COLO668 (cell line): ENCODE measurements at regions not wholly inside any gene's neighbourhood (a gene's known extent, or its start where the extent isn't known, plus 50 kb on each side); places are given as distances from the start of the nearest gene placed in this dataset.

Source experiments
- DNase-seq: peaks from one replicate; lab custom pipeline; 2025; ENCODE audit not compliant: unreplicated experiment; lab: John Stamatoyannopoulos, UW

DNA sequence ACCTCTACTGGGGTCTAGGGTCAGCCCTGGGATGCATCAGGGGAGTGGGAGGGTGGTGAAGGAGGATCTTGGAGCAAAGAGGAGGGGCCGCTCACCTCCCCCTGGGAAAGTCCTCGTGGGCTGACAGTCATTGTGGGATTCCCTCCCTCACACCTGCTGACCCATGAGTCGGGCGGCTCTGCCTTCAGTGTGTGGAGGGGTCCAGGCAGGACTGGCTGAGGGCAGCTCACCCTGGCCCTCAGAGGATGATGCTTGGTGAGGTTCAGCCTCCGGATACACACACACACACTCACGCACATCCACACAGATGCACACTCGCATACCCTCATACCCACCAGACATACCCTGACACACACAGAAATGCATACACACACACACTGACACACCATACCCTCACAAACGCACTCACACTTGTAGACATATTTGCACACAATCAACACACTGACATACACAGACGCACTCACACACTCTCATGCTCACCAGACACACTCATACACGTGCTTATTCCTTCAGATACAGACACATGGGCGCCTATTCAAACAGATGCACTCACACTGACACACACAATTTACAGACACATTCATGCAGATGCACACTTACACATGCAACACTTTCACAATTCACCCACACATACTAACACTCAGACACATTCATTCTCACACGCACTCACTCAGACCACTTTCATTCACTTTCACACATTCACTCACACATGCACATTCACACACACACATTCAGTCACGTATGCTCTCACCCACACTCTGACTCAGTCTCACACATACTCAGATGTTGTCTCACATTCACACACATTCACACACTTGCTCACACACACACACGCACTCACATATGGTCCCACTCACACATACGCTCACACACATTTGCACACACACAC, 105.1 kb upstream of the RPL38 start:
- no peak for DNase-seq

DNA sequence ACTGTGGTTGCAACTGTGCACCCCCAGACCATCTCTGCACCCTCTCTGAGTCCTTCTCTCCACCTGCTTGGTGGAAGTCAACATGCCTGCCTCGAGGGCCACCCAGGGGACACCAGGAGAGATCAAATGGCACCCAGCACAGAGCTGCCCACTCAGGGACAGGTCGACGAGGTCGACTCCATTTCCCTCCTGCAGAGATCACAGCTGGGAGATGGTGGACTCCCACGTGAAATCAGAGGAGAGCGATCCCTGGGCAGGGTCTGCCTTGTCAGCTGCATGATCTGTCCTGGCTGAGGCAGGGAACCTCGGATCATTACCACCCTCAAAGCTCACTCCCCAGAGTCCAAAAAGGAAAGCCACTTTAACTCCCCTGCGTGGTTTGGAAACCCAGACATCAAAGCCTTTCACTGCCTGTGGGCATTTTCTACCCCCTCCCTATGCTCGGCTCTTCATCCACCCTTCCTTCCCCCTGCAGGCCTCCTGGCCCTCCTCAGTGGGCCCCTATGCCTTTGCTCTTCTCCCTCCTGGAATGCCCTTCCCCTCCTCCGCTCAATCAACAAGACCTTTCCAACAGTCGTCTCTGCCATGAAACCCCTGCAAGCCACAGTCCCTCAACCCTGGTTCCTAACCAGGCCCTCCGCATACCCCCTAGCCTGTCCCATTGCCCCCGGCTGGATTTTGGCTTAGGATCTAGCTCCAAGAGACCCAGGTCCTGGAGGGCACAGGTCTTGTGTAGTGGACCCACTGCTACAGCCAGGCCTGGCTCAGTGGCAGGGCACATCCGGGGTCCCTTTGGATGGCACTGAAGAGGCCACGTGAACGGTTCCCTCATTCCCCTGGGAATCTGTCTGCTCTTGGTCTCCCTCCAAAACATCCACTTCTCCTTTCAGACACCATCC, 103.8 kb upstream of the RPL38 start:
- no peak for DNase-seq

DNA sequence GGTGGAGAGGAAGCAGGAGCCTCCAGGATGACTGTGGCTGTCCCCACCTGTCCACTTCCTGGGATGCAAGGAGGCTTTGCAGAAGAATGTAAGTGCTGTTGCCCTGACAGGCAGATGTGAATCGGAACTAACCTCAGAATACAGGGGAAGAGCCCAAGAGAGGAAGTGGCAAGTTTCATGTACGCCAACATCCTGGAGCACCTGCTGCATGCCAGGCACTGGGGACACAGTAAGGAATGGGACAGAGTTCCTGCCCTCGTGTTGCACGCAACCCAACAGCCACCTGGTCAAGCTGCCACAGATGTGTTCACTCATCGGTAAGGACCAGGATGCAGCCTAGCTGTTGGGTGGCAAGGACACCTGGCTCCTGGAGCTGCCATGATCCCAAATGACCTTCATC, 98.6 kb upstream of the RPL38 start:
- no peak for DNase-seq

DNA sequence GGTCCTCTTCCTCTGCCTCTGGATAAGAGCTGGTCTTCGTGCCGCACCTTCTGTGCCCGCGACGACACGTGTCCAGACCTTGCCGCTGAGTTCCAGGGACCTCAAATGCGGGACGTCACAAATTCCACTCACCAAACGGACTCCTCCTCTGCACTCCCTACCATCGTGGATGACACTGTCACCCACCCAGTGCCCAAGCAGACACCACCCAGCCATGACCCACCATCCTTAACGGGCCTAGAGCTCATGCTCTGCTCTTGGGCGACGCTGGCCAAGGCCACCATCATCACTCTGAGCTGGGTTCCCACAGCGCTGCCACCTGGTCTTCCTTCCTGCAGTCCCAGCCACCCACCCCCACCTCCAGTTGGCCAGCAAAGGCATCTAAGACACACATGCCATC, 96.4 kb upstream of the RPL38 start:
- no peak for DNase-seq

DNA sequence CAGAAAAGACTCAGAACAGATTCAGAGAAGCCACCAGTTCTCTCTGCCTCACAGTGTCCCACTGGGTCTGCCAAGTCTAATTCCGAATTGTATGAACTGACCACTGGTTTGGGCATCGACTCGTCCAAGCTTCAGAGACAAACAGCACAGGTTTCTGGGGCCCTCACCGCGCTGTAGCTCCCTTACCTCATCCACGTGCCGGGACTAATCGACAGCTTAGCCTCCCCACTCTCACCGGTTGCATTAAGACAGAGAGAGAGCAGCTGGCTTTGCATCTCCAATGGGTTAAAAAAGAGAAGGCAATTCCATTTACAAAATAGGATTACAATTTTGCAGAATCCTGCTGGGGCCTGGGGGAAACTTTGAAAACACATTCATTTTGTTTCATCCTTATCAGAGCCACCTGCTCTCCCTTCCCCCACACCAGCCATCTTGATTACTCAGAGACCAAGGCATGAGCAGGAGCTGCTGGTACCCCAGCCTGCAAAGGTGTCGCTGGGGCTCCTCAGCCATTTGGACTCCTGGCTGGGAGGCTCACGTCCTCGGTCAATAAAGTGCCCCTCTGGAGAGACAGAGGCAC, 95.3 kb upstream of the RPL38 start:
- no peak for DNase-seq

DNA sequence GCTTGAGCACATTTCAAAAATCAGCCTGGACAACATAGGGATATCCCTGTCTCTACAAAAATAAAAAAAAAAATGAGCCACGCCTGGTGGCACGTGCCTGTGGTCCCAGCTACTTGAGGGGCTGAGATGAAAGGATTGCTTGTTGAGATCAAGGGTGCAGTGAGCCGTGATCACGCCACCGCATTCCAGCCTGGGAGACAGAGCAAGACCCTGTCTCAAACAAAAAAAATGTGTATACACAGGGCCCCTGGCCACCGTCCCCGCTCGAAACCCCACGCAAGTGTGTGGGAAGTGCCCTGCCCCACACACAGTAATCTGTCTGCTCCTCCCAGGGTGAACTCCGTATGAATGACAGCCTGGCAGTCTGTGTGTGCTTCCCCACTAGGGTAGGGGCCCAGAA, 93.0 kb upstream of the RPL38 start:
- DNase-seq = no peak

DNA sequence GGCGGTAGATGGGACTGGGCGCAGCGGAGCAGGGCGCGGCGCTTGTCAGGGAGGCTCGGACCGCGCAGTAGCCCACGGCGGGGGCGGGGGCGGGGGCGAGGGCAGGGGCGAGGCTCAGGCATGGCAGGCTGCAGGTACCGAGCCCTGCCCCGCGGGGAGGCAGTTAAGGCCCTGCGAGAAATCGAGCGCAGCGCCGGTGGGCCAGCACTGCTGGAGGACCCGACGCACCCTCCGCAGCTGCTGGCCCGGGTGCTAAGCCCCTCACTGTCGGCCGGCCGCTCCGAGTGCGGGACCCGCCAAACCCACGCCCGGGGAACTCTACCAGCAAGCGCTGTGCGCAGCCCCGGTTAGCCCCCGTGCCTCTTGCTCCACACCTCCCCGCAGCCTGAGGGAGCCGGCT, 90.2 kb upstream of the RPL38 start:
- DNase-seq = no peak

DNA sequence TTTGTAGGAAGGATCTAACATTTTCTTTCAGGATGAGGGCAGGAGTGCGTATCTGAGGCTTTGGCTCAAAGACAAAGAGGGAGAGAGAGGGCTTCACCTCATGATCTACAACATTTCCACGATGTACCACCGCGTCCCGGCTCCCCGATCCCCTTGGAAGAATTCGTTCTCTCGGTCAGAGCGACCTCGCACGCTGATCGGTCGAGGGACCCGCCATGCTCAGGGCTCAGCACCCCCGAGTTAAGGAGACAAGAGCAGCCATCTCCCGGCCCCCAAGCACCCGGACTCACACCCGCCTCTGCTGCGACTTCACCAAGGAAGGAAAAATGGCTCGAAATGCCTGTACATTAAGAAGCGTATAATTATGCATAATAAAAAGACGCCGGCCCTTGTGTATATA, 89.5 kb upstream of the RPL38 start:
- no peak for DNase-seq

DNA sequence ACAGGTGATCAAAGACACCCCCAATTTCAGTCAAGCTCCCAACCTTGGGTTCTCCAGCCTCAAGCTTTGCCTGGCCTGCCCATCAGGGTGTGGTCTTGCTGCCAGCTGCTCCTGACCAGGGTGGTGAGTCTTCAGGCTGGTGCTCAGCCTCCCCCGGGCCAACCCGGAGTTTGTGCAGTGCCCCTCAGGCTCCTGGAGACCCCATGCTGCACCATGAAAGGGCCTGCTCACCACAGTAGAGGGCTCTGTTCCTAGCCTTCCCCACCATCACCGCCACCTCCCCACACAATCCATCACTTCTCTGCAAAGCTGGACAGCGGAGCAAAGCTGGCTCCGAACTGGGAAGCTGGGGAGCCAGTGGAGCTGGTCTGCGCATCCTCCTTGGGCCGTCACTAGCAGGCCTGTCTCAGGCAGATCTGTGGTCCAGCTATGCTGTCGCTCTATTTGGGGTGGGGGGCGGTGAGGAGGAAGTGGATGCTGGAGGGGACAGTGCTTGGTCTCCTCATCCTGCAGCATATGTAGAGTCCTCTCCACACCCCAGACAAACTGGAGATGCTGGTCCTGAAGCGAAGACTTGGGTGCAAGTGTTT, 88.5 kb upstream of the RPL38 start:
- peak; percentile 2 for DNase-seq

DNA sequence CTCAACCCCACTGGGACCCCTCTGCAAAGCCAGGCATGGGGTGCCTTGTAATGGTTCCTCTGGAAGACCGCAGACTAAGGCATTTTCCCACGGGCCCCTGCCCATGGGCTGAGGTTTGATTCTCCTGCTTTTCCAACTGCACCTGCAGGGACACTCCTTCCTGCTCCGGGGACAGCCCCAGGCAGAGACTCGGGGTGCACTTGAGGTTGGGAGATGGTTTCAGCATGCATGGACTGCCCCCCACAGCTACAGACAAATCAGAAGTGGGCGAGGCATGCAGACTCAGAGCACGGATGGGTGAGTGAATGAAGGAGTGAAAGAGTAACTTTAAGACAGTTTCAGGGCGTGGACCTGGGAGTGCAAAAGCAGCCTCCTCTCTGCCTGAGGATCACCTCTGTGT, 87.9 kb upstream of the RPL38 start:
- no peak for DNase-seq

DNA sequence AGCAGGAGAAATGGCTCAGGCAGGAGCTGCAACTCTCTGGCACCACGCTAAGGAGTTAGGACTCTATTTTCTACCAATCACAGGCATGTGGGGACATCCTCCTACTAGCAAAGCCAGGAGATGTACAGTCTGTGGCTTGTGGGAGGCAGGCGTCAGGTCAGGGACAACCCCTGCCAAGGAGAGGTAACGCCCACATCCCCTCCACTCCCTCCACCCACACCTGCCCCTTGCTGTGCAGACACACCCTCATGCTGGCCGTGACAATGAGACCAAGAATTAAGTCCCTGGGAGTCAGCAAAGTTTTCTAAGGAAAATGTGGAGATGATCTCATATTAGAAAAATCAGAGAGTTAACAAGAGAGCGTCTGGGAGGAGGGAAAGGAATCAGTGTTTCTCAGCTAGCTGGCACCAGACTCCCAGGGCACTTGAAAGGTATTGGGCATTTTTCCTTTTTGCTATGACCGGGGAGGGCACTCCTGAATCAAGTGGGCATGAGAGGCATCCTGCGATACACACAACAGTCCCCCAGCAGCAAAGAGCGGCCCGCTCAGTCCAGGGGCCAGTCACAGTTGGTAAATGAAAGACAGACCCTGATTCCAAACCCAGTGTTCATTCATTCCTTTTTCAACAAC, 87.3 kb upstream of the RPL38 start:
- peak; percentile 5 for DNase-seq

DNA sequence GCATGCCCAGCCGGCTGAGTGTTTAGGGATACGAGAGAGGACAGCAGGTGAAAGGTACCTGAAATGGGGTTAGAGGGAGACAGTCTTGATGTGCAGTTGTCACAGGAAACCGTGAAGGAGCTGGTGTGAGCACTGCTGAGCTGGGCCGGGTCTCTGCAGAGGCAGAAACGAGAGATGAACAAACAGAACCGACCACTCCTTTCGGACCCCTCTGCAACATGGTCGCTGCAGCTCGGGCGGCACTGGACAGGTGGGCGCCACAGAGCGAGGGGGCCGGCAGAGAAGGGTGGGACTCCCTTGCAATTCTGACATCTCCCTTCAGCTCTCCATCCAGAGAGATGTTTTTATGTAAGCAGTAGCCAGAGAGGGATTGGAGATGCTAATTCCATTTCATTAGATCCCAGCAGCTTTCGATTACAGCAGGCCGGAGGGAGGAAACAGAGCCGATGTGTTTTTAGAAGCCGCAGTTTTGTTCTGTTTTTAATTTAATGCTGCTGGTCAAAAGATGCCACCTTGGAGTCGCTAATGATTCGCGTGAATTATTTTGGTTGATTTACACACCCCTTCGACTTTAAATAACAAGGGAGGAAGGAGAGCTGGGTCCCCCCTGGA, 86.3 kb upstream of the RPL38 start:
- no peak for DNase-seq

DNA sequence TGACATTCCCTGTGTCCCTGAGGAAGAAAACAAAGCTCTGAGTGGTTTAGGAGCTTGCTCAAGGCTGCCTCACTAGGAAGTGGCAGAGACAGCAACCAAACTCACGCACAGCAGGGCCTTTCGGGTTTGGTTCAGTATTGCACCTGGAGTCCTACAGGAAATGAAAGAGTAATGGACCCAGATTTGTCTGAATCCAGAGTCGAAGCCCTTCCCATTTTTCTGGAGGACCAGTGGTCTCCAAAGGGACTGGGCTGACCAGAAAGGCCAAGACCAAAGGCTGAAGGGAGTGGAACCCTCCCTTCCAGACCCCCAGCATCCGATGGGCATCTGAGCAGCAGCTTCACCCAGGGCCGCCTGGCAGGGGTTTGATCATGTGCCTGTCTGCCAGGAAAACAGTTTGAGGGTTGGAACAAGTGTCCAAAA, 85.5 kb upstream of the RPL38 start:
- DNase-seq = no peak

DNA sequence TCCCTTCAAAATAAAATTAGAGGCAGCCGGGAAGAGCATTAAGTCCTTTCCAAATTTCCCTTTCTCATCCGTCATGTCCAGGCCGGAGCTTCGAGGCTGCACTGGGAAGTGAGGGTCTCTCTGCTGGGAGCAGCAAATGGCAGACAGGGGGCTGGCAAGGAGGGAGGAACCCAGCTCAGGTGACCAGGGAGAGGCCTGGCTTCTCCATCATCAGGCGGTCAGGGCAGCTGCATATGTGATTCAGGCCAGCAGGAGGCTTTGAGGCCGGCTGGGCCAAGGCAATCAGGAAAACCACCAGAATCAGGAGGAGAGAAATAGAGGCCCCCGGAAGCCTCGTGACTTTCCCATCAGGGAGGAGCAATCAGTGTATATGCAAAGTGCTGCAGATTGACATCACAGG, 85.0 kb upstream of the RPL38 start:
- DNase-seq = no peak

DNA sequence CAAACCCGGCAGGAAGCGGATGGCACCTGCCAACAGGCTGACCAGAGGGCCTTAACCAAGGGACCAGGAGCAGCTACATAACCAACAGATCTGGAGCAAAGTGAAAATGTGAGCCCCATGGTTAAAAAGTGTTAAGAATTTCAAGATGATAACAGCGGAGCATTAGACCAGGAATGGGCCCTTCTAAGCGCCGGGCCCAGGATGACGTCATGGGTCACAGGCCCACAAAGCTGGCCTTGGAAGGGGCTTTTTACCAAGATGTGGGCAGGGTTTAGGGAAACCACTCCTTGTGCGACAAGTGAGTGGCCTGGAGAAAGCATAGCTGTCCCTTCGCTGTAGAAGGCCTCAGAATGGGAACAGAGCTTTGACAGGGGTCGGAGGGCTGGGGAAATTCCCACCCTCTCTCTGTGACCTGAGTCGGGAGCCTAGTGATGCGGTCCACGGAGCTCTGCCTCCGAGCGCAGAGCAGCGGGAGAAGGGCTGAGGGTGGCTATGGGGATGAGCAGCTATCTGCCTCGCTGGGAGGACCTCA, 84.4 kb upstream of the RPL38 start:
- no peak for DNase-seq

DNA sequence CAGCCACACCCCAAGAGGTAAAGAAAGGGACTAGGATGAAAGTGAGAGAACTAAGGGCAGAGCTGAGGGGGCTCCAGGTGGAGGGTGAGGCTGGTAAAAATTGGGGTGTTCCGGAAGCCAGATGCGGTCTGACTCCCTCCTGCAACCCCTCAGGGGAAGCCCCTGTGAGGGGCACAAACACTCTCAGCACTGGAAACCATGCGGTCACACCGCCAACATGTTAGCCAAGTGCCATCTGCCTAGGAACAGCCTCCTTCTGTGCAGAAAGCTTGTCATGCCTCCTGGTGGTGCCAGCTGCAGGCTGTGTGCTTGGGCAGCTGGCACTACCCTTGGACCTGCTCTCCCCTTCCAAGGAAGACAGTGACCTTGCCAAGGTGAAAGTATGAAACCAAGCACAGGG, 83.5 kb upstream of the RPL38 start:
- no peak for DNase-seq

DNA sequence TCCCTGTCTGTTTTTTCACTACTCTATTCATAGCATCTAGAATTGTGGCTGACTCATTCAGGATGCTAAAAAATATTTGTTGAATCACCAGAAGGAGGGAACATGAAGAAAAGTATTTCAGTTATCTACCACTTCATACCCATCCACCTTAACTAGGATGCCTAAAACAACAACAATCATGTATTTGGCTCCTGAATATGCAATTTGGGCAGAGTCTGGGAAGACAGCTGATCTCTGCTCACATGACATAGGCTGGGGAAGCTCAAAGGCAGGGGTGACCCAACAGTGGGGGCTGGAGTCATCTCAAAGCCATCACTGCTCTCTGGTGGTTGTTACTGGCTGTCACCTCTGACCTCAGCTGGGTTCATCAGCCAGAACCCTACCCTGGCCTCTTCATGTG, 80.1 kb upstream of the RPL38 start:
- DNase-seq = no peak

DNA sequence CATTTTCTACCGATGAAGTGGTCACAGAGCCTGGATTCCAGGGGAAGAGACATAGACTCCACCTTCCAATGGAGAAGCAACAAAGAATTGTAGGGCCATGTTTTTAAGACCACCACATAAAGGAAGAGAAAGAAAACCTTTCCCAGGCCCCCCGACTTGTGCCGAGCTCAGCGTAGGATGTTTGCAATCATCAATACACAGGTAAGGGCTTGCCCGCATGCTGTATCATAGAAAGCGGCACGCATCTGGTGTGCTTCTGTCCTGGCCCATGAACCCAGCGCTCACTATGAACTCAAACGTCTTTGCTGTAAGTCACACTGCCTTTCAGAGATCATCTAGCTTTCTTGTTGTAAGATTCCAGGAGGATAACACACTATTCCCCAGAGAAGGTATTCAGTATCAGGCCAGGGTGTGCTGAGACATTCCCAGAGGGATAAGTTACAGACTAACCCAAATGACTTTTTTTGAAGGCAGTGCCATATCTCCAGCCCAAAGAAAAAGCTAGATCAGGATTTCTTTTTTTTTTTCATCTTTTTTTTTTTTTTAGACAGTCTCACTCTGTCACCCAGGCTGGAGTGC, 79.5 kb upstream of the RPL38 start:
- DNase-seq = no peak

DNA sequence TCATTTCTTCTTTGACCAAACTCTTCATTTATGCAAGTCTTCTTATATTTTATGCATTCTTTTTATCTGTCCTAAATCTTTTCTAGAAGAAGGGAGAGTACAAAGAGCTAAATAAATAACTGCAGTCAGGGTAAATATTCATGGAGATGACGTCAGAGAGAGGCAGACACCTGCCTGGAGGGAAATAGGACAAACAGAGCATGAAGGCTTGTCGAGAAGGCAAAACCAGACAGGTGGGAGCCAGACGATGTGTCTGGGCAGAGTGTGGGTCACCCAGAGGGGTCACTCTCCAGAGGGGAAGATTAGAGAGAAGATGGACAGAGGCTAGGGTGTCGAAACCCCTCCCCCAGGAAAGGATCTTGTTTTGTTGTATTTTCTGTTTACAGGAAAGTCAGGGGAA, 78.3 kb upstream of the RPL38 start:
- peak; percentile 46 for DNase-seq
